ENCODE measurements at regions not wholly inside any gene's neighbourhood (a gene's known extent, or its start where the extent isn't known, plus 50 kb on each side); places are given as distances from the start of the nearest gene placed in this dataset.
"Not testable (repeated sequence)": the region's sequence is repeated elsewhere in the genome, so short reads cannot be mapped to it uniquely, and the experiment has no call there.

GRCh38 chrX:7515681-7516413 is 327.1 kb upstream of the VCX start:
- DNase-seq (ENCODE audit: low spot score): peak; percentile 24

- peak; percentile 1 for DNase-seq (ENCODE audit: low spot score)
These were observed 327.9 kb upstream of the VCX start for GRCh38 chrX:7514871-7515599.

- DNase-seq (ENCODE audit: low spot score): no peak
These were observed 330.1 kb upstream of the VCX start for GRCh38 chrX:7512845-7513244.

GRCh38 chrX:7503251-7503650 is 339.7 kb upstream of the VCX start:
- DNase-seq (ENCODE audit: low spot score): no peak

GRCh38 chrX:7500386-7500785 is 342.6 kb upstream of the VCX start:
- no peak for DNase-seq (ENCODE audit: low spot score)

GRCh38 chrX:7486505-7486904 is 338.6 kb upstream of the PUDP start:
- DNase-seq (ENCODE audit: low spot score): no peak

DNA sequence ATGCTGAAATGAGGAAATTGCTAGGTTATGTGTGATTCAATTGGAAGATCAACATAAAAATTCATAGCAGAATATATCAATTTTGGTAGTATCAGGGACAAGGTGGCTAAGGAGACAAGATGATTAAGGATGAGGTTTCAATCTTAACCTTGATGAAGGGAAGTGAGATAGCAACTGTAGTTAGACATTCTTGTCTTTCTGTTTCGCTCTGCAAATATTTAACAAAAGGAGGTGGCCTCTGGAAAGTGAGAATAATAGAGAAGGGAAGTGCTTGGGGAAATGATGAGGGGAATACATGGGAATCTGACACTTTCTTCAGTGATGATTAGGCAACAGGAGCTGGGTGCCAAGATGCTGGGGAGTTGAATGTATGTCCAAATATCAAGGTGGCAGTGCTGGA is 337.1 kb upstream of the PUDP start:
- DNase-seq (ENCODE audit: low spot score): no peak

DNA sequence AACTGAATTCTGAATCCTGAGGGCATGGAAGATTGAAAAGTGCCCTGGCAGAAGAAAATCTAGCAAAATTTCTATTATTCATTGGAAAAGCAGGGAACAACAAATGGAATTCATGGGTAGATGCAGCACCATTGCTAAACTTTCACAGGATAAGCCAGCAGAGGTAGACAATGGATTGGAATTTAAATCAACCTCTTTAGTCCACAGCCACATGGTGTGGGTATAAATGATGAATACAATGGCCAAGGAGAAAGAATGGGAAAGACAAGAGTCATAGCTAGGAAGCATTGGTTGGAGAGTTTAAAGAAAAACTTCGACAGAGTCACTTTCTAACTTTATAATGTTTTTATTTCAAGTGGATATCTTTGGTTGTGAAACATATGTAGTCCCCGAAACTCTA is 332.8 kb upstream of the PUDP start:
- DNase-seq (ENCODE audit: low spot score): no peak

GRCh38 chrX:7462110-7462509 is 314.2 kb upstream of the PUDP start:
- no peak for DNase-seq (ENCODE audit: low spot score)

DNA sequence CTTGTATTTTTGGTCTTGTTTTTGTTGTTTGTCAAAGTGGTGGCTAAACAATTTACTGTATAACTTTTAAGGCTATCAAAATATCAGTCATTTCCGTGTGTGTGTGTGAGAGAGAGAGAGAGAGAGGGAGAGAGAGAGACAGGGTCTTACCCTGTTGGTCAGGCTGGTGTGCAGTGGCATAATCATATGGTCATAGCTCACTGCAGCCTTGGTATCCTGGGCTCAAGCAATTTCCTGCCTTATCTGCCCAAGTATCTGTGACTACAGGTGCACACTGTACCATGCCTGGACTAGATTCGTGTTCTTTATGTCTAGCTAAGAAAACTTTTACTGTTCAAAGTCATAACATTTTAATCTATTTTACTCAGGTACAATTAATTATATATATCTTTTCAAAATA is 313.1 kb upstream of the PUDP start:
- not testable (repeated sequence) for DNase-seq (ENCODE audit: low spot score)

DNA sequence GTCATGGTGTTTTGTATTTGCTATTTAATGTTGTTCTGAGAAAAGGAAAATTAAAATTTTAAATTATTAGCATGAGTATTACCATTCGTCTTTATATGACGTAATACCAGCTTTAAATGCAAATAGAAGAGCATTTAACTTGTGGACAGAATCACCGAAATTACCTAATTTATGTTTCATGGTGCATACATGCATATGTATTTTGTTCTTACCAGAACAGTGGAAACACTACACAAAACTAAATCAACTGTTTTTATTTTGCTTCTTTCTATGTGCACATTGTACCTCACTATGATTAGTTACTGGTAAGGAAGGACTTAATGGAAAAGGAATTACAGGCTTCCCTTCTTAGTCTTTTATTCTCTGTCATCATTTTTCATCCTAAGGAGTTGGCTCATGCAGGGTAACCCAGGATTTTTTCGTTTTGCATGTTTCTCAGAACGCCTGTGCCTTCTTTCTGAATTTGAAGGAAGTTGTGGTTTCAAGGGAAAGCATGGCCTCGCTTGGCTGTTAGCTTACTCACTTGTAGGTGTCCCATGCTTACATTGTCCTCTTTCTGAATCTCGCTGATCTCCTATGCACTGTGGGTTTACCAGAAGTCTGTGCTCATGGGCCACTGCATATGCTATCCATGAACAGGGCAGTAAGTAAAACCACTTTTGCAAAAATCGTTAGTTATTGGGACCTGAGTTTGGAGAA is 300.0 kb upstream of the PUDP start:
- no peak for DNase-seq (ENCODE audit: low spot score)

GRCh38 chrX:7446815-7447214 is 298.9 kb upstream of the PUDP start:
- no peak for DNase-seq (ENCODE audit: low spot score)

DNA sequence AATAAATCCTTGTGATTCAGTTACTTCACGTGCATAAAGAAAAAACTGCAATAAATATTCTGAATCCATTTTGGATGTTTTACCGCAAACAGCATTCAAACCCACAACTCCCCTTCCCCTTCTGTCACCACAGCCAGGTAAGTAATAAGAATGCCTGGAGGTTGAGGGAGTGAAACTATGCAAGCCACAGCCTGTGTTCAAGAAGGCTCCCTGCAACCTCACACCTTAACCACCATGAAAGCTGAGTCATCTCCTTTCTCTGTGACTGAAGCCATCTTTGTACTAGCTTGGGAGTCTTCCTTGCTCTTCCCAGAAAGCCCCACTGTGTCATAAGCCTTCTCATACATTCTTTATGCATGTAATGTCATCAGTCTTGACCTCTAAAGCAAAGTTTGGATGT is 297.0 kb upstream of the PUDP start:
- DNase-seq (ENCODE audit: low spot score): no peak

GRCh38 chrX:7441586-7441985 is 293.6 kb upstream of the PUDP start:
- DNase-seq (ENCODE audit: low spot score): no peak

DNA sequence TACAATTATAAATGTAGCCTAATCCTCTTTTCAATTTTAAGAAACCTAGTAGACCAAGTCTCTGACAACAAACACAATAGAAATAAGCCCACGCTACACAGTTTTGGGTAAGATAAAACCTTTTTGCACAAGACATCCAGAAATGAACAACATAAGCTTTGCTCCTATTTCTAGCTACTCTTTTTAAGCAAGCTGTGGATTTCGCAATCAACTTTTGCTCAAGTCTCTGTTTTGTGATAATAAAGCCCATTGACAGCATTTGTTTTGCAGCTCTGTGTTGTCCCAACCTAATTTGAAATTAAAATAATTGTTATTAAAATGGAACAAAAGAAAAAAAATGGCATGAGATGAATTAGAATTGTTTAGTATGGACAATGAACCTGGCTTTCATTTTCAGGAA is 287.9 kb upstream of the PUDP start:
- DNase-seq (ENCODE audit: low spot score): no peak

GRCh38 chrX:7432901-7433300 is 284.9 kb upstream of the PUDP start:
- DNase-seq (ENCODE audit: low spot score): no peak

DNA sequence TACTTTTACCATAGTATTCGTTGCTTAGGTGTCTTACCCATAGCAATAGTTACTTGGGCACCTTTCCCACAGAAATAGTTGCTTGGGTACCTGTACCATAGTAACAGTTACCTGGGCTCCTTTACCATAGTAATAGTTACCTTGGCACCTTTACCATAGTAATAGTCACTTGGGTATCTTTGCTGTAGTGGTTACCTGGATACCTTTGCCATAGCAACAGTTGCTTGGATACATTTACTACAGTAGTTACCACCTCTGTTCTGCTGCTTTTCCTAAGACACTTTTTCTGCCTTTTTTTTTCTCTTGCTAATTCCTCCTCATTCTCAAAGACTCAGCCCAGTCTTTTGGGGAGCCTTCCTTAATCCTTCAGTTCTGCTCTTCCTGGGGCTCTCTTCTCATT is 272.8 kb upstream of the PUDP start:
- no peak for DNase-seq (ENCODE audit: low spot score)

DNA sequence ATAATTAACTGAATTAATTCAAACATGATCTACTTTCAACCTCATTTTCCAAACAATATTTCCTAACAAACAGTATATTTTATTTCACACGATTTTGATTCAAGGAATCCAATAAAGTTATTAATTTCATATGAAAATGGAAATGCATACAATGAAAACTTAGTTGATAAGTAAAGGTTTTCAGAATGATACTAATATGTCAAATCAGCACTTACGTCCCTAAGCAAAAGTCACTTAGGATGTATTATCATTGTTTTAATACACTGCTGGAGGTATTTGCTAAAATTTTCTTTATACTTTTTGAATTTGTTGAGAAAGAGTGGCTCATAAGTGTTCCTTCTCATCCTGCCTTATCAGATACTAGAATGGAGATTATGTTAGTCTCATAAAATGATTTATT is 266.8 kb upstream of the PUDP start:
- no peak for DNase-seq (ENCODE audit: low spot score)

- DNase-seq (ENCODE audit: low spot score): no peak
These were observed 264.9 kb upstream of the PUDP start for GRCh38 chrX:7412840-7413239.

DNA sequence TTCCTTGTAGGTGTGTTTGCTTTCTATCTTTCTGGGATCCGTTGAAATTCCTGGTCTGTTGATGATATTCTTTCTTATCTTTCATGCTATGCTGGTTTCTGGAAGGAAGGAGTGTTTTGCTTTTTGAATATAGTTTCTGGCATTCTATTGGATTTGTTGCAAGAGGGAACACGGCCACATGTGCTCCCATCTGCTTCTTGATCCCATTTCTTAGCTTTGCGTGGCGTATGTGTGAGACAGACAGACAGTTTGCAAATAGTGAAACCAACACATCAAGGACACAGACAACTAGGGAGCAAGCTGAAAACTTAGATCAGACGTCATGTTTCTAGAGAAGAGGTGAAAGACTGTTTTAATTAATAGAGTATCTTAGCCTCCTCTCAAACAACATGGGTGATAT is 261.9 kb upstream of the PUDP start:
- DNase-seq (ENCODE audit: low spot score): no peak

GRCh38 chrX:7399373-7399772 is 251.4 kb upstream of the PUDP start:
- DNase-seq (ENCODE audit: low spot score): no peak

- no peak for DNase-seq (ENCODE audit: low spot score)
These were observed 242.5 kb upstream of the PUDP start for GRCh38 chrX:7390441-7390840.

DNA sequence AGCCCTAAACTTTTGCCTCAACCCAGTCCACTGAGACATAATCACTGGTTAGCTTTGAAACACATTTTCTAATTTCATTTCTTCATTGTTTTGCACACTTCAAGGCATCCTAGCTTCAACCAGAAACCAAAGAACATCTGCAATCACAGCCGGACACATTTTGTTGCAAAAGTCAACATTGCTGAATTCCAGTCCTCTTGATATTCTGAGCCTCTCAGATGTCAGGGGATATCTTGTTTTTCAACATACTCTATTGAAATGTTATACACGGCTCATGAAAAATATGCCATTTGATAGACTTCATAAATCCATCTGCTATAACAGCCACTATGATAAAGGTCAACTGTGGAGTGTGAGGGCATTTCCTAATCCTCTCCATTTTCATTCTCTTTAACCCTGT is 241.6 kb upstream of the PUDP start:
- DNase-seq (ENCODE audit: low spot score): no peak

All from RKO (cell line).